ENCODE measurements at regions not wholly inside any gene's neighbourhood (a gene's known extent, or its start where the extent isn't known, plus 50 kb on each side); places are given as distances from the start of the nearest gene placed in this dataset.

DNA sequence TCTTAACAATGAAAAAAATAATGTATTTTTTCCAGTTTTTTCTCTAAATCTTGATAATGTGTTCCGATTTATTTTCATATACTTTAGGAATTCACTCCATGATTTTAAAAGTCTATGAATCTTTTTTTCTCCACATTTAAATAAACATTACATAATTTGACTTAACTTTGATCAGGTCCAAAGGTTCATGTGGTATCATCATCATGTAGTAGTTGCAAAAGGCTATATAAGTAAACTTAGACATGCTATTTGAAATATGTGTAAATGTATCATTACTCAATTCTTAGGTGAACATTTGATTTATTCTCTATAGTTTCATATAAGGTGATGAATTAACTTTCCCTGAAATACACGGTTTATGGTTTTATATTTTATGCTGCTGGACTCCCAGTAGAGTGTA, 2197.0 kb upstream of the RAG2 start:
- Histone ChIP-seq H4K20me1 (ENCODE audit: insufficient read depth, low read length) (no peaks in the 10 kb centered on the region), H3K79me2 (ENCODE audit: insufficient read depth, low read length) (no peaks in the 10 kb centered on the region), H3K27me3 (ENCODE audit: insufficient read depth, low read length) (no peaks in the 10 kb centered on the region), H3K36me3 (ENCODE audit: insufficient read depth, low read length) (no peaks in the 10 kb centered on the region), H3K9me3 (ENCODE audit: low read depth, low read length) (no peaks in the 10 kb centered on the region), H3K4me2 (ENCODE audit: insufficient read depth, low read length) (no peak overlapping the region), H3K4me3 (ENCODE audit: insufficient read depth, low read length) (no peak overlapping the region), H3K27ac (ENCODE audit: low read depth, low read length) (no peak overlapping the region), H2AFZ (ENCODE audit: low read length) (no peak overlapping the region), H3K4me1 (ENCODE audit: insufficient read depth, low read length) (no peaks in the 10 kb centered on the region)
- no peak for DNase-seq (ENCODE audit: insufficient read length, low spot score, missing footprints)
- TF ChIP-seq, protein P1, sequence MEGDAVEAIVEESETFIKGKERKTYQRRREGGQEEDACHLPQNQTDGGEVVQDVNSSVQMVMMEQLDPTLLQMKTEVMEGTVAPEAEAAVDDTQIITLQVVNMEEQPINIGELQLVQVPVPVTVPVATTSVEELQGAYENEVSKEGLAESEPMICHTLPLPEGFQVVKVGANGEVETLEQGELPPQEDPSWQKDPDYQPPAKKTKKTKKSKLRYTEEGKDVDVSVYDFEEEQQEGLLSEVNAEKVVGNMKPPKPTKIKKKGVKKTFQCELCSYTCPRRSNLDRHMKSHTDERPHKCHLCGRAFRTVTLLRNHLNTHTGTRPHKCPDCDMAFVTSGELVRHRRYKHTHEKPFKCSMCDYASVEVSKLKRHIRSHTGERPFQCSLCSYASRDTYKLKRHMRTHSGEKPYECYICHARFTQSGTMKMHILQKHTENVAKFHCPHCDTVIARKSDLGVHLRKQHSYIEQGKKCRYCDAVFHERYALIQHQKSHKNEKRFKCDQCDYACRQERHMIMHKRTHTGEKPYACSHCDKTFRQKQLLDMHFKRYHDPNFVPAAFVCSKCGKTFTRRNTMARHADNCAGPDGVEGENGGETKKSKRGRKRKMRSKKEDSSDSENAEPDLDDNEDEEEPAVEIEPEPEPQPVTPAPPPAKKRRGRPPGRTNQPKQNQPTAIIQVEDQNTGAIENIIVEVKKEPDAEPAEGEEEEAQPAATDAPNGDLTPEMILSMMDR (IDR thresholded peaks at IDR 0.05; ENCODE audit: extremely low read depth, low read depth, low read length): no peak

DNA sequence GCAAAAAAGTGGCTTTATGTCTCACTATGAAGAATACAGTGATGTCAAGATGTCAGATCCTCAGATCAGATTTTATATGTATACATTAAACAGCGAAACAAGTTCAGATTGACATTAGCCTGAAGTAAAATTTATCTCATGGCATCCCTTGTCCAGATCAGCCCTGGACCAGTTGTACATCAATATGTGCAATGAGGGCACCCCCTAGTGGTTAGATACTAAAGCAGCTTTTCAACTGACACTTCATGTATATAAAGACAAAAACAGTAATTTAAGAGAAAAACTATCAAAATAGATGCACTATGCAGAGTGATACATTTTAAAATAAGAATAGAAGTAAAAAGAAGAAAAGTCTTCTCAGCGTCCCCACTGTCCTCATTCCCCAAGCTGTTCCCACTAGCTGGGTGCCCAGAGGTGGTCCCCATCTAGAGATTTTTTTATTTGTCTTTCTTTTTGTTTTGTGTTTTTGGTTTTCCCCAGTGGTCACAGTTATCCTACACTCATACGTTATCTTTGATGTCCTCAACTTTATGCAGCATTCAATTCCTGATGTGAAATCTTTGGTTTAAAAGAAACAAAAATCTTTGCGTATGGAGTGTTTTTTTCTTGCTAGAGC, 2193.4 kb upstream of the RAG2 start:
- Histone ChIP-seq H3K79me2 (ENCODE audit: insufficient read depth, low read length) (no peaks in the 10 kb centered on the region), H3K4me1 (ENCODE audit: insufficient read depth, low read length) (no peaks in the 10 kb centered on the region), H2AFZ (ENCODE audit: low read length) (no peak overlapping the region), H3K27me3 (ENCODE audit: insufficient read depth, low read length) (no peaks in the 10 kb centered on the region), H3K36me3 (ENCODE audit: insufficient read depth, low read length) (no peaks in the 10 kb centered on the region), H3K4me2 (ENCODE audit: insufficient read depth, low read length) (no peak overlapping the region), H3K9me3 (ENCODE audit: low read depth, low read length) (no peaks in the 10 kb centered on the region), H3K27ac (ENCODE audit: low read depth, low read length) (no peak overlapping the region), H3K4me3 (ENCODE audit: insufficient read depth, low read length) (no peak overlapping the region), H4K20me1 (ENCODE audit: insufficient read depth, low read length) (no peaks in the 10 kb centered on the region)
- TF ChIP-seq, protein P1 (IDR thresholded peaks at IDR 0.05; ENCODE audit: extremely low read depth, low read depth, low read length): peak; percentile 68
- peak; percentile 43 for DNase-seq (ENCODE audit: insufficient read length, low spot score, missing footprints)

DNA sequence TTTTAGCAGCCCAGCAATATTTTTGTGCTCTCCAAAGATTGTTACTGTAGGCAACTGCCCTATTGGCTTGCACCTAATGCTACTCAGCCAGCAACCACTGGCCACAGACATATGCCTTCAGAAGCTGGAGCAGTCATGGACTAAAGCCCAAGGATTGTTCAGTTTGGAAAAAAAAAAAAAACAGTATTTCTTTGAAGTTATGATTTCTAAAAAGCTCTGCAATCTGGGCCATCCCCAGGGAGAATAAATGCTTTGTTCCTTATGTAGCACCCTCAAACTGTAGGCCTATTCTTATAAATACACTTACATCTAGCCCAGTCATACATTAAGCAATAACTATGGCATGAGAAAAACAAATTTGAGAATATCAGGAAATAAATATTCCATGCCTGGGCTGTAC, 2190.5 kb upstream of the RAG2 start:
- H3K27ac ChIP-seq (ENCODE audit: low read depth, low read length): no peak overlapping the region
- no peaks in the 10 kb centered on the region for H3K4me1 ChIP-seq (ENCODE audit: insufficient read depth, low read length)
- no peaks in the 10 kb centered on the region for H4K20me1 ChIP-seq (ENCODE audit: insufficient read depth, low read length)
- no peaks in the 10 kb centered on the region for H3K9me3 ChIP-seq (ENCODE audit: low read depth, low read length)
- H2AFZ ChIP-seq (ENCODE audit: low read length): no peak overlapping the region
- H3K4me2 ChIP-seq (ENCODE audit: insufficient read depth, low read length): no peak overlapping the region
- TF ChIP-seq, protein P1 (IDR thresholded peaks at IDR 0.05; ENCODE audit: extremely low read depth, low read depth, low read length): no peak
- H3K27me3 ChIP-seq (ENCODE audit: insufficient read depth, low read length): no peaks in the 10 kb centered on the region
- no peaks in the 10 kb centered on the region for H3K79me2 ChIP-seq (ENCODE audit: insufficient read depth, low read length)
- H3K4me3 ChIP-seq (ENCODE audit: insufficient read depth, low read length): no peak overlapping the region
- DNase-seq (ENCODE audit: insufficient read length, low spot score, missing footprints): no peak
- no peaks in the 10 kb centered on the region for H3K36me3 ChIP-seq (ENCODE audit: insufficient read depth, low read length)

DNA sequence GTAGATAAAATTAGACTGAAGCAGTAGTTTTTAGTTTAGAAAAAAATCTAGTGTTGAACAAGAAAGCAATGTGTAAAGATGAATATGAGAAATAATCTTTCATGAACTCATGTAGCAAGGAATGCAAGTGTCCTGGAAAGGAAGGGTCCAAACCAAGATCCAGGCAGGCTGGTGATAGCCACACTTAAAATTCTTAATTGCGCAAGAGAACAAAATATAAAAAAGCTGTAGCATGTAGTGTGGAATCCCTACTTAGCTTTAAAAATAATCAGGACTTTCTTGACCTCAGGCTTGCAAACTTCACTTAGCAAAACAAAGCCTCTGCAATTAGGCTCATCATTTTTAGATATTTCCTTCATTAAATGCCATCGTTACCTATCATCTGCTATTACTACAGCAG, 2186.1 kb upstream of the RAG2 start:
- H3K27ac ChIP-seq (ENCODE audit: low read depth, low read length): no peak overlapping the region
- TF ChIP-seq, protein P1 (IDR thresholded peaks at IDR 0.05; ENCODE audit: extremely low read depth, low read depth, low read length): no peak
- H3K27me3 ChIP-seq (ENCODE audit: insufficient read depth, low read length): no peaks in the 10 kb centered on the region
- H3K36me3 ChIP-seq (ENCODE audit: insufficient read depth, low read length): no peaks in the 10 kb centered on the region
- no peak overlapping the region for H3K4me2 ChIP-seq (ENCODE audit: insufficient read depth, low read length)
- H2AFZ ChIP-seq (ENCODE audit: low read length): no peak overlapping the region
- H3K4me3 ChIP-seq (ENCODE audit: insufficient read depth, low read length): no peak overlapping the region
- H3K79me2 ChIP-seq (ENCODE audit: insufficient read depth, low read length): no peaks in the 10 kb centered on the region
- H3K9me3 ChIP-seq (ENCODE audit: low read depth, low read length): no peaks in the 10 kb centered on the region
- no peak for DNase-seq (ENCODE audit: insufficient read length, low spot score, missing footprints)
- H4K20me1 ChIP-seq (ENCODE audit: insufficient read depth, low read length): no peaks in the 10 kb centered on the region
- H3K4me1 ChIP-seq (ENCODE audit: insufficient read depth, low read length): no peaks in the 10 kb centered on the region

Measured in osteoblast (primary cell).